ENCODE measurements at regions not wholly inside any gene's neighbourhood (a gene's known extent, or its start where the extent isn't known, plus 50 kb on each side); places are given as distances from the start of the nearest gene placed in this dataset.
"Not testable (repeated sequence)": the region's sequence is repeated elsewhere in the genome, so short reads cannot be mapped to it uniquely, and the experiment has no call there.

DNA sequence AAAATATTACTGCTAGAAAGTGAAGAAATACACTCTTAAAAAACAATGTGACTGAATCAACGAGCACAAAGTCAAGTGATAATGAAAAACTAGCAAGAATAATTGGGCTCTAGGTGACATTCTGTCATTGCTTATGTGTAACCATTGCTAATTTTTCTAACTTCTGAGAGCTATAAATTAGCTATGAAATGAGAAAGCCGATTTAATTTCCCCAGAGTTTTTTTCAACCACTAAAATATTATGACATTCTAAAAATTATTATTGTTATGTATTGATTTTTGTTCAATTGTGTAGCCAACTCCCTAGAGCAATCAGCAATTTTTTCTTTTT is 458.6 kb upstream of the ATXN8OS start:
- Histone ChIP-seq H3K27ac (ENCODE audit: low read depth, low read length) (no peak overlapping the region), H3K27me3 (ENCODE audit: control insufficient read depth, insufficient read depth, low read length) (no peaks in the 10 kb centered on the region), H3K4me3 (ENCODE audit: low read depth, low read length) (no peak overlapping the region), H3K9ac (ENCODE audit: low read depth, low read length) (no peak overlapping the region), H3K36me3 (ENCODE audit: control insufficient read depth, insufficient read depth, low read length) (no peaks in the 10 kb centered on the region), H3K4me1 (ENCODE audit: control insufficient read depth, insufficient read depth, low read length) (no peaks in the 10 kb centered on the region), H3K9me3 (ENCODE audit: control insufficient read depth, insufficient read depth, low read length) (peaks cover 12% of the 10 kb centered on the region)

DNA sequence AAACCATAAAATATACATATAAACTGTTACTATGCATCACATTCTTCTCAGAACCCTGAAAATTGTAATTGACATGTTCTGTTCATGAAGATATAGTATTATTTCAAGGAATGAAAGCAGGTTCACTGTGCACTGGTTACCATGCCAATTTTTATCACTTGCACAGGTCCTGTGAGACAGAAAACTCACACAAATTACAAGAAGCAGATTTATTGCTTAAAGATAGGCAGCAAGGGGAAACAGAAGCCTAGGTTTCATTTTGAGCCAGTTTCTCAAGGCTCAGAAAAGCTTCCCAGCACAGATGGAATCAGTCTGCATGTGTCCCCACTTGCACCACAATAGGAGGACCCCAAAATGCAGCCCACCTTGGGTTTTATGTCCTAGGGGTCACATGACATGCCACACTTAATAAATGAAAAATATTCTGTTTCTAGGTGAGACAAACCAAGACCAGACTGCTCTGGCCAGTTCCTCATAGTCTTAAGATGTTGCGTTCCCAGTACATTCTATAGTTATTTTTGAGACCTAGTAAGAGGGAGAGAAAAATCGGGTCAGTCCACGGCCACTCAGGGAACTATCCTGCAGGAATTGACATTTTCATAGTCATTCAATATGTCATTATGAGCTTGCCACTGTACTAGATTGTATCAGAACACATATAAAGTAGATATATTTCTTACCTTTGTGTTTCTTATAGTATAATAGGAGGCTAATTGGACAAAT is 459.1 kb upstream of the ATXN8OS start:
- no peak overlapping the region for H3K4me3 ChIP-seq (ENCODE audit: low read depth, low read length)
- H3K27ac ChIP-seq (ENCODE audit: low read depth, low read length): no peak overlapping the region
- H3K9me3 ChIP-seq (ENCODE audit: control insufficient read depth, insufficient read depth, low read length): peaks cover 18% of the 10 kb centered on the region
- H3K9ac ChIP-seq (ENCODE audit: low read depth, low read length): no peak overlapping the region
- H3K27me3 ChIP-seq (ENCODE audit: control insufficient read depth, insufficient read depth, low read length): no peaks in the 10 kb centered on the region
- no peaks in the 10 kb centered on the region for H3K4me1 ChIP-seq (ENCODE audit: control insufficient read depth, insufficient read depth, low read length)
- no peaks in the 10 kb centered on the region for H3K36me3 ChIP-seq (ENCODE audit: control insufficient read depth, insufficient read depth, low read length)

DNA sequence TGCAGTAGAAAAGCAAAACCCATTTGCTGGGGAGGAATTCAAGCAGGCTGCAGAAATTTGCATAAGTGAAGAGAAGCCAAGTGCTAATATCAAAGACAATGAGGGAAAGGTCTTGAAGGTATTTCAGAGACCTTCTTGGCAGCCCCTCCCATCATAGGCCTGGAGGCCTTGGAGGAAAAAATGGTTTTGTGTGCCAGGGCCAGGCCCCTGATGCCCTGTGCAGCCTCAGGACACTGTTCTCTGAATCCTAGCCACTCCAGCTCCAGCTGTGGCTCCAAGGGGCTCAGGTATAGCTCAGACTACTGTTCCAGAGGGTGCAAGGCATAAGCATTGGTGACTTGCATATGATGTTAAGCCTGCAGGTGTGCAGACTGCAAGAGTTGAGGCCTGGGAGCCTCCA is 463.2 kb upstream of the ATXN8OS start:
- no peak overlapping the region for H3K27ac ChIP-seq (ENCODE audit: low read depth, low read length)
- no peak overlapping the region for H3K9ac ChIP-seq (ENCODE audit: low read depth, low read length)
- H3K4me1 ChIP-seq (ENCODE audit: control insufficient read depth, insufficient read depth, low read length): no peaks in the 10 kb centered on the region
- H3K27me3 ChIP-seq (ENCODE audit: control insufficient read depth, insufficient read depth, low read length): no peaks in the 10 kb centered on the region
- peak overlapping the region; percentile 17; the same call in 1 of the 2 replicates for H3K4me3 ChIP-seq (ENCODE audit: low read depth, low read length)
- peaks cover 18% of the 10 kb centered on the region for H3K9me3 ChIP-seq (ENCODE audit: control insufficient read depth, insufficient read depth, low read length)
- no peaks in the 10 kb centered on the region for H3K36me3 ChIP-seq (ENCODE audit: control insufficient read depth, insufficient read depth, low read length)

DNA sequence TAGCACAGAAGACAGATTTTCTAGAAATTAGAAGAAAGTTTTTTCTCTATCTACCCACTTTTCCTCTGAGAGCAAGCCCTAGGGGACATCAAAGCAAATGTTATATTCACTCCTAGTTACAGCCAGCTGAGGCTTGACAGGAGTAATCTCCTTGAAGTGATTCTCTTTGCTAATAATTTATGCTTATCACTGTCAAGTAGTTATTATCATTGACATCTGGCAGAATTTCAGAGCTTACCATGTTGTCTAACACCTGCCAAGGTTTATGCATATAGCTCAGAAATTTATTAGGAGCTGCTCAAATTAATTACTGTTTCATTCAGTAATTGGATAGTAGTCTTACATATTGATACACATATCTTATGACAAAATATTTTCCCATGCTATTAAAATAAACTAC is 465.9 kb upstream of the ATXN8OS start:
- Histone ChIP-seq H3K27ac (ENCODE audit: low read depth, low read length) (no peak overlapping the region), H3K9me3 (ENCODE audit: control insufficient read depth, insufficient read depth, low read length) (peaks cover 18% of the 10 kb centered on the region), H3K4me3 (ENCODE audit: low read depth, low read length) (no peak overlapping the region), H3K27me3 (ENCODE audit: control insufficient read depth, insufficient read depth, low read length) (no peaks in the 10 kb centered on the region), H3K9ac (ENCODE audit: low read depth, low read length) (no peak overlapping the region), H3K4me1 (ENCODE audit: control insufficient read depth, insufficient read depth, low read length) (no peaks in the 10 kb centered on the region), H3K36me3 (ENCODE audit: control insufficient read depth, insufficient read depth, low read length) (no peaks in the 10 kb centered on the region)

DNA sequence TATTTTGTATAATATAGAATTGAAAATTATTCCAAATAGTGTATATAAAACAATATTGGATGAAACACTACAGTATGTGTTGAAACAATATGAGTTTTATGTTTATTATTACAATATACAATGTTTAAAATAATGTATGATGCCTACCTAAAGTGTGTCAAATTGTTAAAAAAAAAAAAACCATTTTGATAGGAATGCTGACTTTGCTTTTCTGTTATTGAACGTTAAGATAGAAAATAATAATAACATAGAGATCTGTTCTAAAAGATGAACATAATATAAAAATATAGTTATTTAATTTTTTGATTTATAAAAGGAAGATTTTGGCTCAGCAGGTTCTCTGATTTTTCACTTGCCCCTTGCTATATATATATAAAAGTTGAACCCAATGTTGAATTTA is 474.6 kb upstream of the ATXN8OS start:
- H3K36me3 ChIP-seq (ENCODE audit: control insufficient read depth, insufficient read depth, low read length): no peaks in the 10 kb centered on the region
- H3K9ac ChIP-seq (ENCODE audit: low read depth, low read length): no peak overlapping the region
- H3K27me3 ChIP-seq (ENCODE audit: control insufficient read depth, insufficient read depth, low read length): no peaks in the 10 kb centered on the region
- H3K4me3 ChIP-seq (ENCODE audit: low read depth, low read length): no peak overlapping the region
- no peak overlapping the region for H3K27ac ChIP-seq (ENCODE audit: low read depth, low read length)
- H3K9me3 ChIP-seq (ENCODE audit: control insufficient read depth, insufficient read depth, low read length): no peaks in the 10 kb centered on the region
- no peaks in the 10 kb centered on the region for H3K4me1 ChIP-seq (ENCODE audit: control insufficient read depth, insufficient read depth, low read length)

DNA sequence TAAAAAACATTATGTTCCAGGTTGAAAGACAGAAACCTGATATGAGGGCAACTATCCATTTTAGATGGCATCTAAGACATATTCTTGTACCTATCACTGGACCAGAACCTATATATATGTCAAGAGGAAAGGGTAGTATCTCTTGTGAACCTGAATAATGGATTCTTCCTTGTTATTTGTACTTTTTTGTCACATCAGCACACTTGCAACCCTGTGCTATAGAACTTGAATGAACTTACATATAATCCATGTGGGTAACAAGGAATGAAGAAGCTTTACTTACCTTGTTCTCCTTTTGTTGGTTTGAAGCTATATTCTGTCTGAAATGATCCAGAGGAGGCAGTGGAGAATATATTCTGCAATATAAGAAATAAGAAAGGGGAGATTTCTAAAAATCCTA is 483.7 kb upstream of the ATXN8OS start:
- Histone ChIP-seq H3K9ac (ENCODE audit: low read depth, low read length) (no peak overlapping the region), H3K27me3 (ENCODE audit: control insufficient read depth, insufficient read depth, low read length) (no peaks in the 10 kb centered on the region), H3K36me3 (ENCODE audit: control insufficient read depth, insufficient read depth, low read length) (no peaks in the 10 kb centered on the region), H3K4me1 (ENCODE audit: control insufficient read depth, insufficient read depth, low read length) (no peaks in the 10 kb centered on the region), H3K4me3 (ENCODE audit: low read depth, low read length) (peak overlapping the region; percentile 23; the same call in 1 of the 2 replicates), H3K9me3 (ENCODE audit: control insufficient read depth, insufficient read depth, low read length) (peaks cover 38% of the 10 kb centered on the region), H3K27ac (ENCODE audit: low read depth, low read length) (no peak overlapping the region)

DNA sequence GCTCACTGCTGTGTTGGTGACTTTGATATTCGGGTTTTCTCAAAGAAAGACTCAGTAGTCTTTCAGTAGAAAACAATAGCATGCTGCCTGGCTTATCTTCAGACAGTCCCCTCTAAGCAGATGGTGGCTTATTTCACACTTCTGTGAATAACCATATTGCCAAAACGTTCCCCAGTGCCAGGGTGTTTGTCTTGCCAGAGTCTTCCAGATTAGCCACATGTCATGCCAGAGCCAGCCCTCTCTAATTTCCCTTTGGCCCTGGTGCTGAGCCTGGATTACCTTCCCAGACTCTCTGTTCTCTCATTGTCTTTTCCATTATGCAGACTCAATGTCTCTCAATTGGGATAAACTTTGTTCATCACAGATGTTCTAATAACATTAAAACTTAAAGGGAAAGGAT is 488.0 kb upstream of the ATXN8OS start:
- H3K4me1 ChIP-seq (ENCODE audit: control insufficient read depth, insufficient read depth, low read length): no peaks in the 10 kb centered on the region
- no peak overlapping the region for H3K27ac ChIP-seq (ENCODE audit: low read depth, low read length)
- peaks cover 34% of the 10 kb centered on the region for H3K9me3 ChIP-seq (ENCODE audit: control insufficient read depth, insufficient read depth, low read length)
- H3K36me3 ChIP-seq (ENCODE audit: control insufficient read depth, insufficient read depth, low read length): no peaks in the 10 kb centered on the region
- no peak overlapping the region for H3K9ac ChIP-seq (ENCODE audit: low read depth, low read length)
- no peaks in the 10 kb centered on the region for H3K27me3 ChIP-seq (ENCODE audit: control insufficient read depth, insufficient read depth, low read length)
- no peak overlapping the region for H3K4me3 ChIP-seq (ENCODE audit: low read depth, low read length)

DNA sequence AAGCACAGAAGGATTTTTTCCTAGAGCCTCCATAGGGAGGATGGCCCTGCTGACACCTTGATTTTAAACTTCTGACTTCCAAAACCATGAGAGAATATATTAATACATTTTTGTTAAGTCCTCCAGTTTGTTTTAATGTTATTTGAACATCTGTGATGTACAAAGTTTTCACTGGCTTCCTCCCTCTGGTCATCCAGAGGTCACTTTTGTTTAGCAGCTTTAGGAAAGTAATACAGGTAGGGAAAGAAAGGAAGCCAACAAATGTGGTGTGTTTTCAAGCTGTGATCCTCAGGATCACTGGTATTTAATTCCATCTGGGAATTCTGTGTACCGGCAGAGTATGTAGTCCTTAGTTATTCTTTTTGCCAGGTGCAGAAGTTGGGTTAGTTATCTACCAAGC is 488.8 kb upstream of the ATXN8OS start:
- Histone ChIP-seq H3K36me3 (ENCODE audit: control insufficient read depth, insufficient read depth, low read length) (no peaks in the 10 kb centered on the region), H3K27me3 (ENCODE audit: control insufficient read depth, insufficient read depth, low read length) (no peaks in the 10 kb centered on the region), H3K4me1 (ENCODE audit: control insufficient read depth, insufficient read depth, low read length) (no peaks in the 10 kb centered on the region), H3K27ac (ENCODE audit: low read depth, low read length) (no peak overlapping the region), H3K9me3 (ENCODE audit: control insufficient read depth, insufficient read depth, low read length) (peaks cover 33% of the 10 kb centered on the region), H3K4me3 (ENCODE audit: low read depth, low read length) (no peak overlapping the region), H3K9ac (ENCODE audit: low read depth, low read length) (no peak overlapping the region)

DNA sequence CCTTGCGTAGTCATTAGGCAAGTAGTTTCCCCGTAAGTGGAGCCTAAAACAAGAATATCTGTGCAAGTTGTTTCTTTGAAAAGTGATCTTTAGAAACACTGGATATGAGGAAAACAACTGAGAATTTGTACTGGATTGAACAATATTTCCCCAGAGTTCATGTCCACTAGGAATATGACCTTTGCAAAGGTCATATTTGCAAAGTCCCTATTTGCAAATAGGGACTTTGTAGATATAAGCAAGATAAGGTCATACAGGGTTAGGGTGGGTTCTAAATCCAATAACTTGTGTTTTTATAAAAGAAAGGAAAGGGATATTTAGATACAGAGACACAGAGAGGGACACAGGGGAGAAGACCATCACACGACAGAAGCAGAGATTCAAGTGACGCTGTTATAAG is 489.2 kb upstream of the ATXN8OS start:
- Histone ChIP-seq H3K9me3 (ENCODE audit: control insufficient read depth, insufficient read depth, low read length) (peaks cover 32% of the 10 kb centered on the region), H3K27me3 (ENCODE audit: control insufficient read depth, insufficient read depth, low read length) (no peaks in the 10 kb centered on the region), H3K36me3 (ENCODE audit: control insufficient read depth, insufficient read depth, low read length) (no peaks in the 10 kb centered on the region), H3K4me3 (ENCODE audit: low read depth, low read length) (no peak overlapping the region), H3K9ac (ENCODE audit: low read depth, low read length) (no peak overlapping the region), H3K27ac (ENCODE audit: low read depth, low read length) (no peak overlapping the region), H3K4me1 (ENCODE audit: control insufficient read depth, insufficient read depth, low read length) (no peaks in the 10 kb centered on the region)

DNA sequence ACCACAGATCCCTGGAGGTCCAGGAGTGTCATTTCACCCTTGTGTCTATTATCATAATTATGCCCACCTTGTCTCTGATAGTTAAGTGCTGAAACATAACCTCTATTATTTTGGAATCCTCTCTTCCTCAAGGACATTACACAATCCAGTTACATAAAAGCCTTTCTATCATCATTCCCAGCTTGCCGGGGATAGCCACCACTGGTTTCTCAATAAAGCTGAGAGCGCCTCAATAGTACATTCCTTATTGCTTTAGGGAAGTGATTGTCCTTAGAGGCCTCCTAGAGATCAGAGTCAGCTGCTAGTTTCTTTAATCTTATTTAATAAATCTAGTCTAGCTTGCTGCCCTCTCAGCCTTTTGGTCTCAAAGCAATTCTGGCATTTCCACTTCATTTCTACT is 490.0 kb upstream of the ATXN8OS start:
- Histone ChIP-seq H3K27me3 (ENCODE audit: control insufficient read depth, insufficient read depth, low read length) (no peaks in the 10 kb centered on the region), H3K9me3 (ENCODE audit: control insufficient read depth, insufficient read depth, low read length) (peaks cover 26% of the 10 kb centered on the region), H3K9ac (ENCODE audit: low read depth, low read length) (no peak overlapping the region), H3K27ac (ENCODE audit: low read depth, low read length) (no peak overlapping the region), H3K36me3 (ENCODE audit: control insufficient read depth, insufficient read depth, low read length) (no peaks in the 10 kb centered on the region), H3K4me1 (ENCODE audit: control insufficient read depth, insufficient read depth, low read length) (no peaks in the 10 kb centered on the region), H3K4me3 (ENCODE audit: low read depth, low read length) (no peak overlapping the region)

DNA sequence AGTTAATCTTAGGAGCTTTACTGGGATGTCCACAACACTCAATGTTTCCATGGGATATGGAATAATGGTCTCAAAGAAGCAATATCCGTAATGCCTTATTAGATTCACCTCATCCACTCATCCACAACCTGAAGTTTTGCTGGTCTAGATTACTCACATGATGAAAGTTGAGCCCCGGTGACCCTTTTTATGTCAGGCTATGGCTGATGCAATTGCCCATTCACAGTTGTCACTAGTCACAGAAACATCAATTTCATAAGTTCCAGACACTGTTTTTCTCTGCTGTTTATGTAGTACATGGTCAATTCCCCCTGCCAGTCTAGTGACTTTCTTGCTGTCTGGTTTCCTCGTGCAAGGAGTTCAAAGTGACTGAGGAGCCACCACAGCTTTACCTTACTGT is 491.2 kb upstream of the ATXN8OS start:
- no peak overlapping the region for H3K4me3 ChIP-seq (ENCODE audit: low read depth, low read length)
- no peaks in the 10 kb centered on the region for H3K27me3 ChIP-seq (ENCODE audit: control insufficient read depth, insufficient read depth, low read length)
- no peak overlapping the region for H3K9ac ChIP-seq (ENCODE audit: low read depth, low read length)
- peaks cover 16% of the 10 kb centered on the region for H3K9me3 ChIP-seq (ENCODE audit: control insufficient read depth, insufficient read depth, low read length)
- no peaks in the 10 kb centered on the region for H3K4me1 ChIP-seq (ENCODE audit: control insufficient read depth, insufficient read depth, low read length)
- no peak overlapping the region for H3K27ac ChIP-seq (ENCODE audit: low read depth, low read length)
- H3K36me3 ChIP-seq (ENCODE audit: control insufficient read depth, insufficient read depth, low read length): no peaks in the 10 kb centered on the region

DNA sequence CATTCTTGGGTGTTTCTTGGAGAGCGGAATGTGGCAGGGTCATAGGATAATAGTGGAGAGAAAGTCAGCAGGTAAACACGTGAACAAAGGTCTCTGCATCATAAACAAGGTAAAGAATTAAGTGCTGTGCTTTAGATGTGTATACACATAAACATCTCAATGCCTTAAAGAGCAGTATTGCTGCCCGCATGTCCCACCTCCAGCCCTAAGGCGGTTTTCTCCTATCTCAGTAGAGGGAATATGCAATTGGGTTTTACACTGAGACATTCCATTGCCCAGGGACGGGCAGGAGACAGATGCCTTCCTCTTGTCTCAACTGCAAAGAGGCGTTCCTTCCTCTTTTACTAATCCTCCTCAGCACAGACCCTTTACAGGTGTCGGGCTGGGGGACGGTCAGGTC is 492.6 kb upstream of the ATXN8OS start:
- H3K27ac ChIP-seq (ENCODE audit: low read depth, low read length); H3K36me3 ChIP-seq (ENCODE audit: control insufficient read depth, insufficient read depth, low read length); H3K4me3 ChIP-seq (ENCODE audit: low read depth, low read length); H3K4me1 ChIP-seq (ENCODE audit: control insufficient read depth, insufficient read depth, low read length); H3K27me3 ChIP-seq (ENCODE audit: control insufficient read depth, insufficient read depth, low read length); H3K9me3 ChIP-seq (ENCODE audit: control insufficient read depth, insufficient read depth, low read length); H3K9ac ChIP-seq (ENCODE audit: low read depth, low read length): not testable (repeated sequence)

Measured in HUES48 (cell line).